Uterus (tissue), 2 donors: ENCODE measurements at regions not wholly inside any gene's neighbourhood (a gene's known extent, or its start where the extent isn't known, plus 50 kb on each side); places are given as distances from the start of the nearest gene placed in this dataset.

Experiments
- POLR2A ChIP-seq, 2 donors: fragments of 450-650 bp; IDR thresholded peaks; one replicate each; pipeline ENCODE4 v1.6.1; 2016; ENCODE audit warnings: antibody characterized with exemption in 2 of 2, mild to moderate bottlenecking in 1 of 2, moderate library complexity in 1 of 2
- TF ChIP-seq, protein P1 (sequence below), 4 experiments: fragments of 200-600 bp in 2 of 4; fragments of 450-650 bp in 2 of 4; sonication (generic) in 2 of 4; IDR thresholded peaks; one replicate each; pipeline ENCODE4 v1.5.1; 2016 to 2019; ENCODE audit warnings: antibody characterized with exemption in 4 of 4, mild to moderate bottlenecking in 2 of 4, moderate library complexity in 1 of 4

DNA sequence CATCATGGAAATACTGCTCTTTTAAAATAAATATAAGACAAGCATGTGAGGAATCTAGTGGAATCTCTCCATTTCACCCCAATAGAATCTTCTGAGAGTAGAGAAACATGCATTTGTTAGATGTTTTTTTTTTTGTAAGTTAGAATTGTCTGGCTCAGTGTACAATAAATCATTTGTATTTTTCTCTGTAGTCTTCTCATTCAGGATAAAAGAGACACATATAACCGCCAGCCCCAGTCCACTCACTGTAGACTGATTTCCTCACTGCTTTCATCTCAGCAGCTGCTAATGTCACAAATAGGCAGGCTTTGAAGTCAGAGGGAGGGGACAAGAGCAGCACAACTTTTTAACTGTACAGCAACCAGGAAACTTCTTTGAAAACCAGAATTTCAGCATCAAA is 140.2 kb upstream of the RBMS3 start:
- TF ChIP-seq, protein P1, sequence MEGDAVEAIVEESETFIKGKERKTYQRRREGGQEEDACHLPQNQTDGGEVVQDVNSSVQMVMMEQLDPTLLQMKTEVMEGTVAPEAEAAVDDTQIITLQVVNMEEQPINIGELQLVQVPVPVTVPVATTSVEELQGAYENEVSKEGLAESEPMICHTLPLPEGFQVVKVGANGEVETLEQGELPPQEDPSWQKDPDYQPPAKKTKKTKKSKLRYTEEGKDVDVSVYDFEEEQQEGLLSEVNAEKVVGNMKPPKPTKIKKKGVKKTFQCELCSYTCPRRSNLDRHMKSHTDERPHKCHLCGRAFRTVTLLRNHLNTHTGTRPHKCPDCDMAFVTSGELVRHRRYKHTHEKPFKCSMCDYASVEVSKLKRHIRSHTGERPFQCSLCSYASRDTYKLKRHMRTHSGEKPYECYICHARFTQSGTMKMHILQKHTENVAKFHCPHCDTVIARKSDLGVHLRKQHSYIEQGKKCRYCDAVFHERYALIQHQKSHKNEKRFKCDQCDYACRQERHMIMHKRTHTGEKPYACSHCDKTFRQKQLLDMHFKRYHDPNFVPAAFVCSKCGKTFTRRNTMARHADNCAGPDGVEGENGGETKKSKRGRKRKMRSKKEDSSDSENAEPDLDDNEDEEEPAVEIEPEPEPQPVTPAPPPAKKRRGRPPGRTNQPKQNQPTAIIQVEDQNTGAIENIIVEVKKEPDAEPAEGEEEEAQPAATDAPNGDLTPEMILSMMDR (IDR thresholded peaks at IDR 0.05), result no peak
- TF ChIP-seq POLR2A (IDR thresholded peaks at IDR 0.05), result no peak
